Globus pallidus (tissue), 1 donor: ENCODE measurements at regions not wholly inside any gene's neighbourhood (a gene's known extent, or its start where the extent isn't known, plus 50 kb on each side); places are given as distances from the start of the nearest gene placed in this dataset.

ENCODE experiments used
- DNase-seq: peaks from one replicate; pipeline ENCODE4 v3.0.0-alpha.2; 2015; ENCODE audit warnings: low spot score

DNA sequence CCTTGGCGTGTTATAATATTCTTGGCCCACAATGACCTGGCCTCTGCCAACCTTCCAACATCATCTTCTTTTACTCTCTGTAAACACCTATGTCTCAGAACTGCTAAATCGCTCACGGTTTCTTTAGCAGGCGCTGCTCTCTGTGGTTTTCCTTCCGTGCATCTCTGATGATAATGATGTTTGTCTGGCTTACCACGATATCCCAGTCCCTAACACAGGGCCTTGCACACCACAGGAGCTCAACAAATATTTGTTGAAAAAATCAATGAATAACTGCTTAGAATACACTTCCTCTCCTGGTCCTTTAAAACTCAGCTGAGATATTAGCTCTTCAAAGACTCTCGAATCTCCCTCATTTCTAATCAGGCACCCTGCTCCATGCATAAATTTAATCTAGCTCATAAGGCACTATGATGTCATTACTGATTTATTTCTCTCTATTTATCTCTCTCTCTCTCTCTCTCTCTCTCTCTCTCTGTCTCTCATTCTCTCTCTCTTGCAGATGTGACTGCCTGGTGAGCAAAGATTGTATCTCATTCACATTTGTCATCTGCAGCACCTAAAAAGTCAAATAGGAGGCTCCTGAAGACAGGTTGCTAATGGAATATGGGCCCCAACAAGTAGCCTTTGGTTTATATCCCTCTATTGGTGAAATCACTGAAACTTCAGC is 206.4 kb downstream of the NHLRC3 start:
- no peak for DNase-seq

DNA sequence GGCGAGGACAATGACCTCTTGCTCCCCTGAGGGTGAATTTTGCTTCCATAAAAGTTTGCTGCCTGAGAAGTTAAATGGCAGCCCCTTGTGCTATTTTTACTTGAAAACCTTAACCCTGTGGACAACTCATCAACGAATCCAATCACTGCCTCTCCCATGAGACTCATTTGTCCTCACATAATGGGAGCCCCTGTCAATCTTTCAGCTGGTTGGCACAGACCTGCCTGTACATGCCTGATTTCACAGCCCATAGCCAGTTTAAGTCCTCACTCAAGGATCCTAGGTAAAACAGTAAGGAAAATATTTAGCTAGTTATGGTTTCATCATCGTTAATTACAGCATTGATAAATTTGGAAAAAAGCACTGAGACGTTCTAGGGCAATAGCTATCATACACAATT is 207.4 kb downstream of the NHLRC3 start:
- no peak for DNase-seq

DNA sequence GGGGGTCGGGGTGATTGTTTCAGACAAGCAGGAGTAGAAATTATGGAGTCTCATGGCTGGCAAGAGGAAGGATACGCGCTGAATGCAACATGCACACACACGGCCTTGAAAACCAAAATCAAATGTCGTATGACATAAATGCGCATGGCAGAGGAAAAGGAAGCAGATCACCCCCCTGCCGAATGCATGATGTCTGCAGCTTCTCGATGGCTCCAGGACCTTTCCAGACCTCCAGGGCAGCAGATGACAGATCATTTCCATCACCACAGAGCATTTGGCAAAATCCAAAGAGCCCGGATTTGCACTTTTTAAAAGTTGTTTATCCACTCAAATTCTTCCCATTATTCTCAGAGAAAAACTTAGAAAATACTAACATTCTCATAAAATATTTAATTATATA is 211.7 kb downstream of the NHLRC3 start:
- DNase-seq, result no peak

DNA sequence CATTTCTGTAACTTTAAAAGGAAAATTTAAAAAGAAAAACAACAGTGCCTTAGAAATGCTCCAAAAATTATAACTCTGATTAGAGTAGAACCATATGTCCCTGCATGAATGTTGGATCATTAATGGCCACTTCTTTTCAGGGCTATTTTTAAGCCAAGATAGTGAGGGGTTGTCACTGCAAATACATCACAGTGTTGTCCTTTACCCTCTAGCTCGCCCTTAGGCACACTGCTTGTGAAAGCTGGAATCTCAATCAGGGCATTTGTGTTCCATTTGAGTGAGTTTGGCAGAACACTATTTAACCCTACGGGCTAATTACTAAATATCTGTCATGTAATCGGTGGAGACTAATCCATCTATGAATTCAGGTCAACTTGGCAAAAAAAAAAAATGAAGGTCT is 212.2 kb downstream of the NHLRC3 start:
- no peak for DNase-seq

DNA sequence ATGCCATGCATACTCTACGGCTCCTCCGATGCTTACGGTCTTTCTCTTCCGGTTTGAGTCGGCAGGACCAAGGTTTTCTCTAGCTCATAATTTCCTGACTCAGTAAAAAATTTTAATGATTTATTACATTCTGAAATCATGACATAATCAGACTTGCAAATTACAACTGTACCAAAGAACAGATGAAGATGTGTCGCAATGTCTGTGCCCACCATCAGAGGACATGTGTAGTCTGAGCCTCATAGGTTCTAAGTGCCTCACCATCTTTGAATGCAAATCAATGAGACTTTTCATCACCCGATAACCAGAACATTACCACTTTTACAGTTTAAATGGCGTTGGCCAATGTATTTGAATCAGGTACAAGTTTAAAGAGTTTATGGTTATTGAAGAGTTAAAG is 213.1 kb downstream of the NHLRC3 start:
- DNase-seq, result no peak

DNA sequence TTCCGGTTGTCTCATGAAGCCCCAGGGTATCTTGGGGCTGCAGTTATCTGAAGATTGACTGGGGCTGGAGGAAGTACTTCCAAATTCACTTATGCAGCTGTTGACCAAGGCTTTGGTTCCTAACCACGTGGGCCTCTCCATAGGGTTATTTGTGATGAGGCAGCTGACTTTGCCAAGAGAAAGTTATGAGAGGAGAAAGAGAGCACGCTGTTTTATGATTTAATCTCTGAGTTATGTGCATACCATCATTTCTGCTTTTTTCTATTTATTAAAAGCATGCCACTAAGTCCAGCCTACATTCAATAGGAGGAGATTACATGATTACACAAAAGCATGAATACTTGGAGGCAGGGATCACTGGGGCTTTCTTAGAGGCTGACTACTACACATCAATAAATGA is 215.5 kb downstream of the NHLRC3 start:
- no peak for DNase-seq

DNA sequence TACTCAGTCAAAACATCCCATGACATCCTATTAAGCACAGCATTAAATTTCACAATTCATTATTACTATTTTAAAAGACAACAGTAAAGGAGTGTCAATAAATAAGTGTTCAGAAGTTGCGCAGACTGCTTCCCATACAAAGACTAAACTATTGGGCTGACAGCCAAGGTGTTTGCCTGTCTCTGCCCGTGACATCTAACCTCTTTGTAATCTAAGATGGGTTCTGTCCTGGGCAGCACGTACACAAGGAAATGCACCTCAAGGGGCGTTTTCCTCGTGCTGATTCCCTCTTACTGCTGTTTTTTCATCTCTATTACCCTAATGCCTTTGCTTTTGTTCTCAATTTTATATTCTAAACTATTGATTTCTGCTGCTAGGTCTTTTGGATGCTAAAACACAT is 216.3 kb downstream of the NHLRC3 start:
- DNase-seq, result no peak

DNA sequence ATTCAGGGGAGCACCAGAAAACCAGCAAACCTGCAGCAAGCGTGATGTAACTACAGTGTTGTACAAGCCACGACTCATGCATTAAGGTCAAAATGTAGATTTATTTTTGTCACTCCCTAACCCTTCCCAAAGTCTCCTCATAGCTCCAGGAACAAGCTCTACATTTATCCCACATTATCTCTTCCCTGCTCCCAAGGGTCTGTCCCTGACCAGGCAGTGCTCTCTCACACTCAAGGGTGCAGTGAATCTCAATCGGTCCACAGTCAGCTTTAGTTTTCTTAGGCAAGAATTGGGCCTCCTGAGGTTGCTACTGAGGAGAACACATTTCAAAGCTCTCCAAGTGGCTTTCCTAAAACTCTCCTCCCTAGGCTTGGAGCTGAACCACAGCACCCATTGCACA is 219.4 kb downstream of the NHLRC3 start:
- no peak for DNase-seq

DNA sequence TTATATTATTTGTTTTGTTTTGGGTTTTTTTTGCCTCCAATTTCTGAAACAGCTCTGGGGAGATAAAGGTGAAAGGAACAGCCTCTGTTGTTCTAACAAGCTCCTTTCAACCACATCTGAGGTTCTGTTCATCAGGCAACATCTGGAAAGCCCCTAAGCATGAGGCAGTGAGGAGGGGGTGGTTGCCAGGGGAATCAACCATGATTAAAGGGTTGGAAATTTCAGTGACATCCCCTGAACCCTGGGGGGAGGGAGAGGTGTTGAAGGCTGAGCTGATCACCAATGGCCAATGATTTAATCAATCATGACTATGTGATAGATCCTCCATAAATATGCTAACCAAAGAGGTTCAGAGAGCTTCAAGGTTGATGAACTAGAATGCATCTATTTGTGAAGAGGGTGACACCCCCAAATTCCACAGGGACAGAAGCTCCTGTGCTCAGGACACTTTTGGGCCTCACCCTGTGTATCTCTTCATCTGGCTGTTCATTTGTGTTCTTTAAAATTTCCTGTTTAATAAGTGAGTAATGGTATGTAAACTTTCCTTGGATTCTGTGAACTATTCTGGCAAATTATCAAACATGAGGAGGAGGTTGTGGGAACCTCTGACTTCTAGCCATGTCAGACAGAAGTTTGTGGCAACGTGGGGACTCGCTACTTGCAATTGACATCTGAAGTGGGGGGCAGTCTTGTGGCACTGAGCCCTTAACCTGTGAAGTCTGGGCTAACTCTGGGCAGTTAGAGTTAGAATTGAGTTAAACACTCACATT is 221.3 kb downstream of the NHLRC3 start:
- DNase-seq, result no peak

DNA sequence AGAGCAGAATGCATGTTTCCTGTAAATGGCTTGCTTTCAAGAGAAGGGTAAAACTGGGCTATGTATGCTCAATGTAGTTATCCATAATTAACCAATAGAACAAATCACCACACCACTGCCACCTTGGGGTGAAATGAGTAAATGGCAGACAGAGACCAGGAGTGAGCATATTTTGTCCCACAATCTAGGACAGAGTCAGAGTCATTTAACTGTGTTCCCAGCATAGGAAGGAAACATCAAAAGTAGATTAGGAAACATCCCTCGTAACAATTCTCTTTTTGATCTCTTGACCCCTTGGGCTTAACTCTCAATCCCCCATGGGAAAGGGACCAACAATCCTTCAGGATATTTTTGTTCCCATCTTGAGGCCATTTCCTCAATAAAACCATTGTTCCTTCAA is 224.8 kb downstream of the NHLRC3 start:
- peak; percentile 76 for DNase-seq

DNA sequence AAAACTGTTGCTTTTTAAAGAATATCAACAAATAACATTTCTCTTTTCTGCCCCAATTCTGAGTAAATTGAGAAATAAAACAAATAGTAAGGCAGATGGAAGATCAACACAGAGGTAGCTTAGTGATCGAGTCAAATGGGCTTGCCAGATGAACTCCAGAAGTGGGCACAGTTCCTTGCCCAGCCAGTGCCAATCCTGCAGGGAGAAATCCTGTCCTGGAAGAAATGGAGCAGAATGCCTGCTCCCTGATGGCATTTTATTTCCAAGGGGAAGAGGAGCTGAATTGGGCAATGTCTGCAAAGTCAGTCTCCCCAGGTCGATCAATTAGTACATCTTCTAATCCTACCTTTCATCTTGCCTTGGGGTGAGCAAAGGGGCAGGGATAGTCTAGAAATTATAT is 225.3 kb downstream of the NHLRC3 start:
- peak; percentile 16 for DNase-seq

DNA sequence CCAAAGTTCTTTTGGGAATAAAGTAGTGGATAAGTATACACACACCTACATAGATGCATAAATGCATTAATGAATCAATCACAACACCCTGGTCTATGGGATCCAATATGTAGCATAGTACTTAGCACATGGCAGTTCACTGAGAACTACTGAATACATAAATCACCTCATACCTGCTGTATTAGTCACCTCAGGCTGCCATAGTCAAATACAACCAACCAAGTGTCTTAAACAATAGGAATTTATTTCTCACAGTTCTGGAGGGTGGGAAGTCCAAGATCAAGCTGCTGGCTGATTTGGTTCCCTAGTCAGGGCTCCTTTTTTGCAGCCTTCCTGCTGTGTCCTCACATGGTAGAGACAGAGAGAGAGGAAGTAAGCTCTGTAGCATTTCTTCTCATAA is 228.2 kb downstream of the NHLRC3 start:
- no peak for DNase-seq

DNA sequence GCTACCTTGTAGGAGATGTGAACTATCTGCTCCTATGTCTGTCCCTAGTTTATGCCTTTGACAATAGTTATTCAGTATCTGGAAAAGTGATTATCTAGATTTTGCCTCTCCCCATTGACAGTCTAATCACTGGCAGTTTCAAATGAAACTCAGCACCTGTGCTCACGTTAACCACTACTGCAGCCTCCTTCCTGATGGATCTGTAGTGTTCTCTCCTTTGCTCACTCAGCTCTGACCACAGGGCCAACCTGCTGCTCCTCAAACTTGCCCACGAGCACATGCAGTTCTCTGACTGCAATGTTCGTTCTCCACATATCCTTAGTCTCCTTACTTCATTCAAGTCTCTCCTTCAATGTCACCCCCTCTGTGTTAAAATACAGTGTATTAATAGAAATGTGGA is 230.1 kb downstream of the NHLRC3 start:
- no peak for DNase-seq

DNA sequence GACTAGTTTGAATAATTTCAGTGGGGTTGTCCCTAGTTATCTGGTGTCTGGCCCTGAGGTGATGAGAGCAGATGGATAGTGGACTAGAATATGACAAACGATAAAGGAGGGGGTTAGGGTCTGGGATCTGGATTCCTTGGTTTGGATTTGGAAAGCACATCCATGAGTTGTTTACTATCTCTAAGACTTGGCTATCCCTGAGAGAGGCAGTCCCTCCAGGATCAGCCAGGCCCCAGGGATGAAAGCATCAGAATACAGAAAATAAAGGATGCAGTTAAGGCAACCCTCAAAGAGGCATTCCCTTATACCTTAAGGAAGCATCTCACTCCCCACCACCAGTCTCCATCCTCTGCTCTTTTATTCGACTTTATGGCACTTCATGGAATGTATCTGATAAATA is 230.7 kb downstream of the NHLRC3 start:
- DNase-seq, result no peak

DNA sequence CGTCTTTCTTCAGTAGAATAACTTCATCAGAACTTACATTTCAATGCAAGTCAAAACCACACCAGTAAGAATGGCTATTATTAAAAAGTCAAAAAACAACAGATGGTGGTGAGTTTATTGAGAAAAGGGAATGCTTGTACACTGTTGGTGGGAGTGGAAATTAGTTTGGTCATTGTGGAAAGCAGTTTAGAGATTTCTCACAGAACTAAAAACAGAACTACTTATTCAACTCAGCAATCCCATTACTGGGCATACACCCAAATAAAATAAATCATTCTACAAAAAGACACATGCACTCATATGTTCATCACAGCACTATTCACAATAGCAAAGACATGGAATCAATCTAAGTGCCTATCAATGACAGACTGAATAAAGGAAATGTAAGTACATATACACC is 231.2 kb downstream of the NHLRC3 start:
- DNase-seq, result no peak

DNA sequence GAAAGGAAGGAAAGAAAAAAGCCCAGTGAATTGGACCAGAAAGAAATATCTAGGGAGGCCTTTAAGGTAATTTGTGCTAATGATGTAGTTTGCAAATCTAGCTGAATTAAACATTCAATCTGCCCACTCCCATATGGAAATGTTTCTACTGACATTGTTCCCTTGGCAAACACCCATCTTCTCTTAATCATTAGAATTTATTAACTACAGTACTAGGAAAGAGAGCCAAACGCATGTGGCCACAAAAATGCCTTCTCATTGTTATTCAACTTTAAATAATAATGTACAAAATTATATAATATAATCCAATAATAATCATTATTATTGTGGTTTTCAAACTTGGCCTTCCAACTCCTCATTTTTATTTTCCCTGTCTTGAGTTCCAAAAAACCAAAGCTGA is 234.7 kb downstream of the NHLRC3 start:
- no peak for DNase-seq

DNA sequence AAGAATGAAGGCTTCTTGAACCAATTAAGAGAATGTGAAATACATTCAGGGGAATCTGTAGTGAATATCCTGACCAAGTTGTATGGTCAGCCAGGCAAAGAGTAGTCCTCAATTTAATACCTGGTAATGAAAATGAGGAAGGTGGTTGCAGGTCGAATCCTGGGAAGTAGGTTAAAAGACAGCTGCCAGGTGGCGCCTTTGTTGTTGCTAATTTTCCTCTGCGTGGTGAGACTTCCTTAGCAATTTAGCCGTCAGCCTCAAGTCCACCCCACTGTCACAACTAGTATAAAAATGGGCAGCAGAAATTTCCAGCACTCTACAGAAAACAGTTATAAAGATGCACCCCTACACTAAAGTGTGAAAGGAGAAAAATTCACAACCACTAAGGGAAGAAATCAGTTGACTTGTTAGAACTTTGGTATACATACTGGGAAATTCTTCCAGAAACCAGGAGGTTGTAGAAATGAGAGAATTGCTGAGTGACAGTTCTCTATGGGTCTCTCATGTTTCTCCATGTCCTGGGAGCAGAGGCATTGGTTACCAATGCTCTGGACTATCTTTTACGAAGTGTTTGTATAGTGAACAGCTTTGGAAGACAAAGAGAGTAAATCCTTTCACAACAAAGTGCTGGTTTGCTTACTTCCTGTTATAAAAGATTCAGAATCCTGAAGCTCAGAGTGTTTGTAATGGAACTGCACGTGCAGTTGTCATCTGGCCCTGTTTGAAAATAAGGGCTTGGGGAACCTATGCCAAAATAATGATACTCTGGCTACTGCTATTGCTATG is 235.9 kb downstream of the NHLRC3 start:
- no peak for DNase-seq

DNA sequence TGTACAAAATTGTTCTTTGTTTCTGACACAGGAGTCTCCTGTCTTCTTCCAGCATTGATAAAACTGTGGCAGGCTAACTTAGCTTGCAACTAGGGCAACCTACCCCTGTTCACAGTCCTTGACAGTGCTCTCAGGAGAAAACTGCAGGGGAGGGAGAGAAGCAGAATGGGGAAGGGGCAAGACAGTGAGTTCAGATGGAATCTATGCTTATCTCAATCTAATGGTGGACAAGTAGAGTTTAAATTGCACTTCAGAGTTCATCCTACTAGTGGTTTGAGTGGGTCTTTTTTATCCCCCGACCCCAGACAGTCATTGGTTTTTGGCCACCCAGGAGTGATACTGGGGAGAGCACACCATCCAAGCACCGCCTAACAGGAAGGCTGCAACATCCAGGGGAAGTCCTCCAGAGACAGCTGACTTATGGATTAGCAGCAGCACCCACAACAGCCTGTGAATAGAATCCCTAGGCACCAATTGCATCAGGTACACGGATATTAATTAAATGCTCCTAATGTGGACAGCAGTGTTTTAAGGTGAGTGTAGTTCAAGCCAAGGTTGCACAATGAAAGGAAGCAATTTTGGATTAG is 236.6 kb downstream of the NHLRC3 start:
- DNase-seq, result no peak

DNA sequence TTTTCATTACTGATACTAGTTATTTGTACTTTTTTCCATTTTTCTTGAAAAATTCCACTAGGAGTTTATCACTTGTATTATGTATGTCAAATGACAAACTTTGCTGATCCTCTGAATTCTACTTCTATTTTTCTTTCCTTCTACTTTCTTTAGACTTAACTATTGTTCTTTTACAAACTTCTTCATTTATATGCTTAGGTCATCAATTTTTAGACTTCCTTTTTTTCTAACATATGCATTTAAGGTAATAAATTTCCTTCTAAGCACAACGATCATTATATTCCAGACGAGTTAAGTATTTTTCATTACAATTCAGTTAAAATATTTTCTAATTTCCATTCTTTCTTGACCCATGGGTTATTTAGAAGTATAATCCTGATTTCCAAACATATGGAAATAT is 240.8 kb downstream of the NHLRC3 start:
- DNase-seq, result no peak

DNA sequence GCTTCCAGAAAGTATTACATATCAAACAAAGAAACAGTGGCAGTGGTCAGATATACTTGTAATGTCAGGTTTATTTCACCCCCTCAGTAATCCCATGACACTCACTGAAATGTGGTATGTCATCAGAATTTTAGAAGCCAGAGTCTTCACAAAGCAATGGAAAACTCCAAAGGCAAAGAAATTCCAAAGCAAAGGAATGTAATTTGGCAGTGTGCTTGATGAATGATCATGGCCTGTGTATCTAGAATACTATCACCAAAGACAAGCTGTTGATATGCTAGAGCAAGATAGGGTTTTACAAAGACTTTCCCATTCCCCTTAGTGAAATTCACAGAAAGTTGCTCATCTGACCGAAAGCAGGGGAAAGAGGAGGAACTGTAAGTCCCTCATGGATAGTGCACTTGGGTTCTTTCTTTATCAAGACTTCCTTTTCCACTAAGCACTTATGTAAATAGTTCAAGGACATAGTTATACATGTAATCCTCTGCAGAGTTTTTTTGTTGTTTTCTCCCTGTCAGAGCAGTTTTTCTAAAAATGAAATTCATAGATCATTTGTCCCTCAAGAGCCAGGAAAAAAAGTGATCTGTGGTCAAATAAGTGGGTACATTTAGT is 243.4 kb downstream of the NHLRC3 start:
- DNase-seq, result no peak

DNA sequence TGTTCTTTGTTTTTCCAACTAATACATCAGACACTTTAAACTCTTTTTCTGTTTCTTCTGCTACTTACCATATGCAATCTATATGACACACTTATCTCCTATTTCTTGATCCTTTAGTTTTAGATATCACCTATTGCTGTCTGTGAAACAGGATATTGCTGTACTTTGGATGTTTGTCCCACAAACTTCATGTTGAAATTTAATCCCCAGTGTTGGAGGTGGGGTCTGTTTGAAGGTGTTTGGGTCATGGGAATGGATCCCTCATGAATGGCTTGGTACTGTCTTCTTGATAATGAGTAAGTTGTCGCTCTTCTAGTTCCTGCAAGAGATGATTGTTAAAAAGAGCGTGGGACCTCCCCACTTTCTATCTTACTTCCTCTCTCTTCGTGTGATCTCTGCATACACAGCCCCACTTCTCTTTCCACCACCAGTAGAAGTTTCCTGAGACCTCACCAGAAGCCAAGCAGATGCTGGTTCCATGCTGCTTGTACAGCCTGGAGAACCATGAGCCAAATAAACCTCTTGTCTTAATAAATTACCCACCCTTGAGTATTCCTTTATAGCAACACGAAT is 244.2 kb downstream of the NHLRC3 start:
- no peak for DNase-seq

DNA sequence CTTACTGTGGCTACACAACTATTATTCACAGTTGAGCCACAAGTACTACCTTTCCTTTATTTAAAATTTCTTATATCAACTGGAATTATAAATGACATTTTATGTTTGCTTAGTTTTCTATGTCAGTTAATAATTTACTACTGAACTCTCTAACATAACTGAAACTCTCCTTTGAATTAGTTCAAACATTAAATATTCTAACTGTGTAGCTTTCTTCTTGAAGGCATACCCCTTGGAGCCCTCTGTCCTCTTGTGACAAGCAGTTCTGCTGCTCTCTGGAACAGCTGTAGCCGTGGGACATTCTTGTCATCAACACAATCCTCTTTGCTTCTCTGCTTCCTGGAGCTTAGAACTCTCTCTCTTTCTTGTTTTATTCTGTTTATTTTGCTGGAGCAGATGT is 244.8 kb downstream of the NHLRC3 start:
- no peak for DNase-seq
